Peyer's patch (tissue), 4 donors: ENCODE measurements at regions not wholly inside any gene's neighbourhood (a gene's known extent, or its start where the extent isn't known, plus 50 kb on each side); places are given as distances from the start of the nearest gene placed in this dataset.

ENCODE experiments used
- CTCF ChIP-seq, 6 experiments: fragments of 450-650 bp in 4 of 6; fragments of 200-600 bp in 2 of 6; sonication (generic) in 1 of 6; IDR thresholded peaks; one replicate each; pipeline ENCODE4 v1.5.1; 2017 to 2019; ENCODE audit warnings: antibody characterized with exemption in 6 of 6, mild to moderate bottlenecking in 3 of 6, moderate library complexity in 1 of 6
- POLR2A ChIP-seq, 2 donors: fragments of 450-650 bp; IDR thresholded peaks; one replicate each; pipeline ENCODE4 v1.5.1; 2017; ENCODE audit warnings: antibody characterized with exemption in 2 of 2, mild to moderate bottlenecking in 2 of 2, moderate library complexity in 2 of 2

GRCh38 chr2:137829251-137829650 lies 135.0 kb upstream of the HNMT start:
- no peak for TF ChIP-seq CTCF (IDR thresholded peaks at IDR 0.05)
- no peak for TF ChIP-seq POLR2A (IDR thresholded peaks at IDR 0.05)
